HepG2 (cell line): ENCODE measurements at regions not wholly inside any gene's neighbourhood (a gene's known extent, or its start where the extent isn't known, plus 50 kb on each side); places are given as distances from the start of the nearest gene placed in this dataset.

Experiments used
- ATAC-seq: fragments of 200-7000 bp; cut with Tn5 transposase; 3 replicates; pipeline ENCODE4 v1.9.1; 2020; ENCODE audit warnings: mild to moderate bottlenecking, moderate library complexity
- BruUV-seq: library from RNA; stranded (reverse); fragments of 400-500 nt; replicated peaks from 2 replicates; lab custom pipeline; 2021; lab: Mats Ljungman, UMichigan
- CTCF ChIA-PET: fragments of 300-600 bp; formaldehyde crosslinking; extraction: SDS; loops from one replicate; lab custom pipeline; 2021; ENCODE audit warnings: low total read pairs, inconsistent platforms, low intra/inter-chr PET ratio; lab: Yijun Ruan, JAX
- POLR2A ChIA-PET: fragments of 350-600 bp; sonication (Branson Sonifier 250); formaldehyde crosslinking; loops from one replicate; lab custom pipeline; 2020; ENCODE audit warnings: antibody characterized with exemption, inconsistent platforms; lab: Yijun Ruan, JAX
- DNase-seq: peaks from one replicate; pipeline ENCODE4 v3.0.0-alpha.2; 2015; ENCODE audit warnings: low spot score
- FAIRE-seq: peaks from 3 replicates; lab custom pipeline; 2011; peaks lifted over from hg19 to GRCh38; lab: Jason Lieb, UNC
- H2AFZ ChIP-seq: one replicate; pipeline ENCODE4 v1.6.1; 2011; ENCODE audit warnings: low read length, inconsistent platforms
- H3K27ac ChIP-seq: fragments of 300-600 bp; 3 replicates; pipeline ENCODE4 v1.8.0; 2011; ENCODE audit warnings: mixed run types, mild to moderate bottlenecking, mixed read lengths, low read length, inconsistent platforms; ENCODE audit not compliant: insufficient read depth; ENCODE audit errors: extremely low read length
- H3K27me3 ChIP-seq, 2 experiments: fragments of 200-600 bp in 1 of 2; 2 replicates in 1 of 2; 3 replicates in 1 of 2; pipeline versions ENCODE4 v1.6.0 to v1.8.0; 2011; ENCODE audit warnings: low read length in 2 of 2, mild to moderate bottlenecking in 2 of 2, moderate library complexity in 2 of 2, inconsistent platforms in 1 of 2; ENCODE audit not compliant: insufficient read depth in 2 of 2, control insufficient read depth in 1 of 2
- H3K36me3 ChIP-seq, 2 experiments: fragments of 200-600 bp in 1 of 2; replicated peaks in 1 of 2; 2 replicates in 1 of 2; 3 replicates in 1 of 2; pipeline versions ENCODE4 v1.5.1 to v1.8.0; 2011; ENCODE audit warnings: low read length in 2 of 2, inconsistent platforms in 1 of 2; ENCODE audit not compliant: insufficient read depth in 2 of 2, control insufficient read depth in 1 of 2
- H3K4me1 ChIP-seq: 2 replicates; pipeline ENCODE4 v1.5.1; 2012; ENCODE audit warnings: low read length, inconsistent platforms; ENCODE audit not compliant: insufficient read depth
- H3K4me2 ChIP-seq: 2 replicates; pipeline ENCODE4 v1.6.0; 2011; ENCODE audit warnings: low read depth, low read length, inconsistent platforms
- H3K4me3 ChIP-seq, 3 experiments: fragments of 200-600 bp in 1 of 3; sonication (generic), shearing (Covaris generic) in 1 of 3; replicated peaks in 1 of 3; 2 replicates each; pipeline ENCODE4 v1.5.1; 2011 to 2016; ENCODE audit warnings: low read length in 3 of 3, inconsistent platforms in 2 of 3, low read depth in 2 of 3, mild to moderate bottlenecking in 2 of 3, control low read depth in 1 of 3, mixed read lengths in 1 of 3; ENCODE audit not compliant: insufficient read depth in 1 of 3
- H3K79me2 ChIP-seq: one replicate; pipeline ENCODE4 v1.6.1; 2011; ENCODE audit warnings: low read length, inconsistent platforms; ENCODE audit not compliant: insufficient read depth
- H3K9ac ChIP-seq: 2 replicates; pipeline ENCODE4 v1.6.0; 2011; ENCODE audit warnings: mild to moderate bottlenecking, low read depth, low read length, inconsistent platforms; ENCODE audit not compliant: insufficient read depth
- H3K9me3 ChIP-seq: 2 replicates; pipeline ENCODE4 v1.5.1; 2012; ENCODE audit warnings: mild to moderate bottlenecking, low read length
- H4K20me1 ChIP-seq: 2 replicates; pipeline ENCODE4 v1.6.0; 2011; ENCODE audit warnings: inconsistent platforms, mild to moderate bottlenecking, low read length, moderate library complexity; ENCODE audit not compliant: insufficient read depth
- AHDC1 ChIP-seq: sonication (generic); formaldehyde crosslinking; IDR thresholded peaks from 2 replicates; pipeline ENCODE4 v1.5.1; 2020; ENCODE audit warnings: mild to moderate bottlenecking, missing genetic modification reagents, borderline replicate concordance
- HNRNPK ChIP-seq: fragments of 200-400 bp; formaldehyde crosslinking; IDR thresholded peaks from 2 replicates; pipeline ENCODE4 v1.6.1; 2018; ENCODE audit warnings: low read length, low read depth, moderate library complexity, mild to moderate bottlenecking; ENCODE audit not compliant: poor library complexity, severe bottlenecking
- NR2F2 ChIP-seq: IDR thresholded peaks from 2 replicates; pipeline ENCODE4 v1.6.1; 2012; ENCODE audit warnings: low read depth, inconsistent platforms, borderline replicate concordance
- SNAPC4 ChIP-seq: sonication (generic); formaldehyde crosslinking; IDR thresholded peaks from 2 replicates; pipeline ENCODE4 v1.4.0; 2020; ENCODE audit warnings: mild to moderate bottlenecking, missing genetic modification reagents
- UBTF ChIP-seq: sonication (generic); formaldehyde crosslinking; IDR thresholded peaks from 2 replicates; pipeline ENCODE4 v1.4.0; 2020; ENCODE audit warnings: mild to moderate bottlenecking, missing genetic modification reagents
- ZBTB14 ChIP-seq: sonication (generic); formaldehyde crosslinking; IDR thresholded peaks from 2 replicates; pipeline ENCODE4 v1.4.0; 2020; ENCODE audit warnings: missing genetic modification reagents
- ZNF225 ChIP-seq: sonication (generic); formaldehyde crosslinking; IDR thresholded peaks from 2 replicates; pipeline ENCODE4 v1.4.0; 2020; ENCODE audit warnings: mild to moderate bottlenecking, missing genetic modification reagents
- WGBS: methylation state at CpG from one replicate; pipeline ENCODE4 v1.1.6; 2017; ENCODE audit warnings: low lambda C conversion rate; 5-methylcytosine and 5-hydroxymethylcytosine counted together
- in situ Hi-C: cut with HindIII; loops from 2 replicates; pipeline ENCODE4 v1.10.0; 2017; ENCODE audit warnings: low pct_unique_long_range_greater_than_20kb; ENCODE audit not compliant: extremely low pct_ligation_motif_present
- intact Hi-C: fragments of 100-400 bp; cut with micrococcal nuclease; formaldehyde crosslinking; loops from one replicate; pipeline ENCODE4 v1.10.0; 2022; ENCODE audit not compliant: unreplicated experiment

GRCh38 chr10:91163269-91163868 is 57.1 kb upstream of the PCGF5 start:
- Histone ChIP-seq H3K79me2 (peaks cover 43% of the 10 kb centered on the region), H3K4me3 (peak overlapping the region; percentile 91 to 93 (median 93)), H3K4me1 (peaks cover 40% of the 10 kb centered on the region), H3K4me2 (peak overlapping the region; percentile 76), H2AFZ (no peak overlapping the region), H3K9me3 (no peaks in the 10 kb centered on the region), H4K20me1 (0 out of 2 replicates have a peak, but pooled peaks cover 6% of the 10 kb centered on the region), H3K36me3 (no peaks in the 10 kb centered on the region; a peak in 1 of 5 replicates), H3K9ac (peak overlapping the region; percentile 95), H3K27ac (peak overlapping the region; percentile 98), H3K27me3 (no peaks in the 10 kb centered on the region)
- ChIA-PET POLR2A (interaction anchor here (0.6 to 3.2 kb wide), 9 partner anchors 9 to 242 kb away, joined by 3 to 52 read pairs (median 3); partner anchors contain the start of genes ANKRD1 and PCGF5), CTCF (no interaction called here)
- in situ Hi-C loops = loop anchor here (5.0 kb wide), 1 partner anchor 59 kb away; the partner anchor contains the start of gene PCGF5
- FAIRE-seq (no peak), ATAC-seq (peak; percentile 75), DNase-seq (peak; percentile 41)
- 0% methylated on average over 15 of the region's 77 CpGs for WGBS
- intact Hi-C loops = loop anchor here (1.0 to 5.0 kb wide), 2 partner anchors 71 to 88 kb away; no protein-coding TSS in a partner anchor
- BruUV-seq = TSS peak; percentile 28
- peak; percentile 50 for TF ChIP-seq HNRNPK
- TF ChIP-seq ZNF225 (CRISPR knock-in tag) = 0 out of 2 replicates have a peak, but pooled peaks have one; percentile 8
- peak; percentile 76 for TF ChIP-seq ZBTB14 (CRISPR knock-in tag)
- TF ChIP-seq NR2F2 = peak; percentile 9; the same call in 1 of the 2 replicates
- TF ChIP-seq UBTF = peak; percentile 39; the same call in 1 of the 2 replicates
- 0 out of 2 replicates have a peak, but pooled peaks have one; percentile 21 for TF ChIP-seq AHDC1 (CRISPR knock-in tag)
- TF ChIP-seq SNAPC4 (CRISPR knock-in tag) = no peak
